ENCODE measurements at regions not wholly inside any gene's neighbourhood (a gene's known extent, or its start where the extent isn't known, plus 50 kb on each side); places are given as distances from the start of the nearest gene placed in this dataset.

DNA sequence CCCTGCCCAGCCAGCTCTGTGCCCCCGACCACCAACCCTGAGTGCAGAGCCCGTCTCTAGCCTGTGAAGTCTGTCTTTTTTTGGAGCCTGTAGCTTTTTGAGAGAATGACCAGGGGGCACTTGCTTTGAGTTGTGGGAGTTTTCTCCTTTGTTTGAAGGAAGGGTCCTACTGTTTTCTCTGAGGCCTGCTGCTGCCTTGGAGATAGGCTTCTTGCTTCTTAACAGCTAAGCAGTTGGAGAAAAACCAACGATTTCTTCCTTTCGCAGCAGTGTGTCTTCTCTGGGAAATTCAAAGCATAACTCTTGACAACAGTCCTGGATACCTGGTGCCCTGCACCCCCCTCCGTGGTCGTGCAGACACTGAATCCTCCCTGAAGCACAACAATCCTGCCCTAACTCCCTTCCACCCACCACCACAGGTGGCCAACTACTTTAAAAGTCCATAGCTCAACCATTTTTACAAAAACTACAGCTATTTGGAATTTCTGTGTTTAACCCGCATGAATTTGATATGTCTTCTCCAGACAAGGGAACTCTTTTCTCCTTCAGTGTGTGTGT, 61.0 kb downstream of the FAM50B start:
- TF ChIP-seq YY1 (IDR thresholded peaks at IDR 0.05; ENCODE audit: insufficient read depth, insufficient read length) (no peak), SUZ12 (IDR thresholded peaks at IDR 0.05; ENCODE audit: extremely low read depth, insufficient read depth, insufficient read length) (no peak)

Measured in NT2/D1 (cell line).